Gastrocnemius medialis (tissue), 4 donors: ENCODE measurements at regions not wholly inside any gene's neighbourhood (a gene's known extent, or its start where the extent isn't known, plus 50 kb on each side); places are given as distances from the start of the nearest gene placed in this dataset.

ENCODE experiments used
- ATAC-seq, 2 donors: fragments of 150-250 bp; one replicate each; pipeline ENCODE4 v1.9.1; 2016
- DNase-seq, 2 donors: peaks; one replicate each; pipeline ENCODE4 v3.0.0-alpha.2; 2019
- H3K27ac ChIP-seq, 4 donors: fragments of 200-600 bp; sonication (generic); 1 replicate in 1 of 4; 2 replicates in 3 of 4; pipeline ENCODE4 v1.5.1; 2016 to 2018; ENCODE audit warnings: mild to moderate bottlenecking in 2 of 4, moderate library complexity in 1 of 4
- H3K27me3 ChIP-seq, 3 donors: fragments of 200-600 bp; sonication (generic) in 2 of 3; 1 replicate in 1 of 3; 2 replicates in 2 of 3; pipeline versions ENCODE4 v1.5.1 to v1.6.0; 2016 to 2019; ENCODE audit warnings: mild to moderate bottlenecking in 1 of 3, moderate library complexity in 1 of 3
- H3K36me3 ChIP-seq, 2 donors: fragments of 200-600 bp; sonication (generic) in 1 of 2; one replicate each; pipeline ENCODE4 v1.5.1; 2017 to 2018
- H3K4me1 ChIP-seq, 2 donors: fragments of 200-600 bp; sonication (generic) in 1 of 2; one replicate each; pipeline ENCODE4 v1.5.1; 2016 to 2017; ENCODE audit warnings: mild to moderate bottlenecking in 2 of 2
- H3K4me3 ChIP-seq, 4 donors: fragments of 200-600 bp; sonication (generic) in 3 of 4; 1 replicate in 1 of 4; 2 replicates in 3 of 4; pipeline ENCODE4 v1.5.1; 2016 to 2019; ENCODE audit warnings: mild to moderate bottlenecking in 2 of 4
- H3K9me3 ChIP-seq, 3 donors: fragments of 200-600 bp; sonication (generic) in 2 of 3; 1 replicate in 1 of 3; 2 replicates in 2 of 3; pipeline ENCODE4 v1.5.1; 2016 to 2019
- POLR2A ChIP-seq, 2 donors: fragments of 450-650 bp; IDR thresholded peaks; one replicate each; pipeline ENCODE4 v1.6.1; 2017; ENCODE audit warnings: antibody characterized with exemption in 2 of 2, mild to moderate bottlenecking in 2 of 2, moderate library complexity in 2 of 2
- in situ Hi-C, 4 donors: fragments of 200-750 bp; cut with MboI; loops; one replicate each; pipeline versions ENCODE4 v1.15.0 to v1.8.0; 2017; ENCODE audit warnings: low sequenced_read_pairs in 4 of 4
- intact Hi-C: fragments of 100-400 bp; cut with DNase I; formaldehyde crosslinking; loops from one replicate; pipeline ENCODE4 v1.15.1; 2023; ENCODE audit warnings: low total_unique reads
- TF ChIP-seq, protein P1 (sequence below), 5 experiments: fragments of 450-650 bp in 3 of 5; fragments of 200-600 bp in 2 of 5; sonication (generic) in 2 of 5; IDR thresholded peaks in 4 of 5; conservative IDR thresholded peaks in 1 of 5; 1 replicate in 4 of 5; 2 replicates in 1 of 5; pipeline ENCODE4 v1.5.1; 2016 to 2019; ENCODE audit warnings: antibody characterized with exemption in 5 of 5, mild to moderate bottlenecking in 3 of 5, moderate library complexity in 3 of 5

DNA sequence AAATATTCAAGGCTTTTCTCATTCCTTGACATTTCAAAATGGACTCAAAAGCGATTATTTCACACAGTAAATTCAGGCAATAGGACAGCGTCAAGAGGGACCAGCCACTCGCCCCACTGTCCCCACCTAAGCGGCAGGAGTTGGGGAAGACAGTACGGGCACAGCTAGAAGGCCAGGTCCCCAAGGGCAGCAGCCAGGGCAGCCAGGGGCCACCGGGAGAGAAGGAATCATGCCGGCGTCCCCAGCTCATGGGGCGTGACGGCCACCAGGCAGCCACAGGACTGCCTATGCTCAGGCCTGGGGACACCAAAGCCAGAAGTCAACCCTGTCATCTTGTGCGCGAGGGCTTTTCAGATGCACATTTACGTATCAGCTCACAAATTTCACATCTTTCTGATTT, 225.7 kb upstream of the PPP2R2D start:
- H3K36me3 ChIP-seq = no peaks in the 10 kb centered on the region
- TF ChIP-seq POLR2A (IDR thresholded peaks at IDR 0.05) = no peak
- TF ChIP-seq, protein P1, sequence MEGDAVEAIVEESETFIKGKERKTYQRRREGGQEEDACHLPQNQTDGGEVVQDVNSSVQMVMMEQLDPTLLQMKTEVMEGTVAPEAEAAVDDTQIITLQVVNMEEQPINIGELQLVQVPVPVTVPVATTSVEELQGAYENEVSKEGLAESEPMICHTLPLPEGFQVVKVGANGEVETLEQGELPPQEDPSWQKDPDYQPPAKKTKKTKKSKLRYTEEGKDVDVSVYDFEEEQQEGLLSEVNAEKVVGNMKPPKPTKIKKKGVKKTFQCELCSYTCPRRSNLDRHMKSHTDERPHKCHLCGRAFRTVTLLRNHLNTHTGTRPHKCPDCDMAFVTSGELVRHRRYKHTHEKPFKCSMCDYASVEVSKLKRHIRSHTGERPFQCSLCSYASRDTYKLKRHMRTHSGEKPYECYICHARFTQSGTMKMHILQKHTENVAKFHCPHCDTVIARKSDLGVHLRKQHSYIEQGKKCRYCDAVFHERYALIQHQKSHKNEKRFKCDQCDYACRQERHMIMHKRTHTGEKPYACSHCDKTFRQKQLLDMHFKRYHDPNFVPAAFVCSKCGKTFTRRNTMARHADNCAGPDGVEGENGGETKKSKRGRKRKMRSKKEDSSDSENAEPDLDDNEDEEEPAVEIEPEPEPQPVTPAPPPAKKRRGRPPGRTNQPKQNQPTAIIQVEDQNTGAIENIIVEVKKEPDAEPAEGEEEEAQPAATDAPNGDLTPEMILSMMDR (IDR thresholded peaks at IDR 0.05 in 4 of 5, conservative IDR thresholded peaks at IDR 0.05 in 1 of 5) = no peak
- no peak overlapping the region for H3K27ac ChIP-seq
- ATAC-seq (no peak), DNase-seq (no peak)
- intact Hi-C loops (no loop called here), in situ Hi-C loops (no loop called here)
- no peaks in the 10 kb centered on the region for H3K4me1 ChIP-seq
- H3K27me3 ChIP-seq = no peaks in the 10 kb centered on the region
- H3K9me3 ChIP-seq = no peaks in the 10 kb centered on the region
- H3K4me3 ChIP-seq = no peak overlapping the region

DNA sequence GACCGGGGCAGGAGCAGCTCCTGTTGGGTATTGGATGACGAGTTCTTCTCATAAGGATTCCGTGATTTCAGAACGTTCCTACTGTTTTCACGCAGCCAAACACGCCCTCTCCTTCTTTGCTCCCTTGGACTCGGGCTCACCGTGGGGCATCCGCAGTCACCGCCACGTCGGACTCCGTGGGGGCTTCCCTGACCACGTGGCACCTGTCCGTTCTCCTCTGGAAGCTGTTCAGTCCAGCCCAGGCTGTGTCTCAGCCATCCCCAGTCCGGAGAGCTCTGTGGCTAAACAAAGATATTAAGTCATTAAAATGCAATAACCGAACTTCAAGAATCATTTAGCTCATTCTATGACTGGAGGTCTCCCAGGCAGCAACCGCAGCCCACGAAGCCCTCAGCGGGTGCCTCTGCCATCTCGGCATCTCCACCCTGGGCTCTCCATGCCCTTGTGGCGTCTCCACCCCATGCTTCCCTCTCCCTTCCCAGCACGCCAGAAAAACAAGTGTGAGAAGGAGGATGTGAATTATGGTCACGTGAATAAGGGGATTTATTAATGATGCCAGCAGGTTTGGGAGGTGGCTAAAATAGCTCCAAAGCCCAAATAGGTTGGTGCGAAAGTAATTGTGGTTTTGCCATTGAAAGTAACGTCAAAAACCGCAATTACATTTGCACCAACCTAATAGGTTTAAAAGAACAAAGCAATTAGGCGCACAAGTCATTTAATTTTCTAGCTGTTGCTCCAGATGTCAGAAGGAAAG, 224.6 kb upstream of the PPP2R2D start:
- H3K9me3 ChIP-seq = no peaks in the 10 kb centered on the region
- ATAC-seq = no peak
- intact Hi-C loops (no loop called here), in situ Hi-C loops (no loop called here)
- H3K4me3 ChIP-seq = no peak overlapping the region
- H3K4me1 ChIP-seq = no peaks in the 10 kb centered on the region
- no peak for TF ChIP-seq POLR2A (IDR thresholded peaks at IDR 0.05)
- TF ChIP-seq, protein P1 (IDR thresholded peaks at IDR 0.05 in 4 of 5, conservative IDR thresholded peaks at IDR 0.05 in 1 of 5) = no peak
- no peaks in the 10 kb centered on the region for H3K27me3 ChIP-seq
- no peaks in the 10 kb centered on the region for H3K36me3 ChIP-seq
- H3K27ac ChIP-seq = no peak overlapping the region
- no peak for DNase-seq

DNA sequence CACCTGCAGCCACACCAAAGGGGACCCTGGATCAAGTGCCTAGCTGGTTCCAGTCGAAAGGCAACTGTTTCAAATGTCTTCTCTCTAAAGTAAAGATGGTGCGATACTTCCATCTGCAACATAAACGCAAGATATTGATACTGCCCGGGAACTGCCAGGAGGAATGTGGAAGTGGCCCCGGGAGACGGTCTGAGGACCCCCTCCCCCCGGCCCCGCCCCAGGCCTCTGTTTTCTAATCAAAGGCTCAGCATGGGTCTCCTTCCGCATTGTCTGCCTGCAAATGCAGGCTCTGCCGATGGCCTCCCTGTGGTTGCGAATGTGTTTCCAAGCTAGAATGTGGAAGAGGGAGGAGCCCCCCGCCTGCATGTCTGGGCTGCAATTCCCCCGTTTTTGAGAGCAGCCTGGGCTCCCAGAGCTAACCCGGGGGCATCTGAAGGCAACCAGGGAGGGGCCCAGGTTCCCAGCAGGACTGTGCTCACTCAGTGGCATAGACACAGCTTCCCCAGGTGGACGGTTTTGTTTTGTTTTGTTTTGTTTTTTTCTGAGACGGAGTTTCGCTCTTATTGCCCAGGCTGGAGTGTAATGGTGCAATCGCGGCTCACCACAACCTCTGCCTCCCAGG, 223.9 kb upstream of the PPP2R2D start:
- Histone ChIP-seq H3K4me3 (no peak overlapping the region), H3K9me3 (no peaks in the 10 kb centered on the region), H3K36me3 (no peaks in the 10 kb centered on the region), H3K4me1 (no peaks in the 10 kb centered on the region), H3K27me3 (no peaks in the 10 kb centered on the region), H3K27ac (no peak overlapping the region)
- no peak for TF ChIP-seq POLR2A (IDR thresholded peaks at IDR 0.05)
- TF ChIP-seq, protein P1 (IDR thresholded peaks at IDR 0.05 in 4 of 5, conservative IDR thresholded peaks at IDR 0.05 in 1 of 5) = no peak
- ATAC-seq (no peak), DNase-seq (no peak)
- in situ Hi-C loops = no loop called here
- intact Hi-C loops = no loop called here

DNA sequence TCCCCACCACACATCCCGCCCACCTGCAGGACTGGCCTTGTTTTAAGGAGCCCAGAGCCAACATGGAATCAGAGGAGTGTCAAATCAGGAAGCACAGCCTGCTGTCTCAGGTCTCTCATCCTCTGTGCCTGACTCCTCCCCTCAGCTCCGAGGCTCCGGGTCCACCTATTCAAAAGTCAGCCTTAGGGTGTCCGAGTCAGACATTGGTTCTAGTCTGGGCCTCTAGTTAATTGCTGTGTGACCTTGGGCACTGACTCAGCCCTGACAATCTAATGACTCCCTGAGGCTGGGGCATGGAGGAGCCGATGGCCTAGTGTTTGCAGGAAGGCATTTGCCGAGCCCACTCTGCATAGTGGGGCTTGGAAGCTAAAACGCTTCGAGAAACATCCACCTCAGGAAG, 223.1 kb upstream of the PPP2R2D start:
- TF ChIP-seq, protein P1 (IDR thresholded peaks at IDR 0.05 in 4 of 5, conservative IDR thresholded peaks at IDR 0.05 in 1 of 5) = no peak
- TF ChIP-seq POLR2A (IDR thresholded peaks at IDR 0.05) = no peak
- H3K4me1 ChIP-seq = no peaks in the 10 kb centered on the region
- no peak overlapping the region for H3K27ac ChIP-seq
- in situ Hi-C loops (no loop called here), intact Hi-C loops (no loop called here)
- H3K27me3 ChIP-seq = no peaks in the 10 kb centered on the region
- H3K4me3 ChIP-seq = no peak overlapping the region
- H3K36me3 ChIP-seq = no peaks in the 10 kb centered on the region
- H3K9me3 ChIP-seq = no peaks in the 10 kb centered on the region
- ATAC-seq = no peak
- DNase-seq = no peak
